T-helper 1 cell (primary cell): ENCODE measurements at regions not wholly inside any gene's neighbourhood (a gene's known extent, or its start where the extent isn't known, plus 50 kb on each side); places are given as distances from the start of the nearest gene placed in this dataset.
A peak's percentile ranks its signal among the peaks of the same experiment; 100 is the strongest.
"Not testable (repeated sequence)": the region's sequence is repeated elsewhere in the genome, so short reads cannot be mapped to it uniquely, and the experiment has no call there.

Experiments
- DNase-seq, 5 donors: peaks; one replicate each; pipeline ENCODE4 v3.0.0-alpha.2; 2012 to 2020

DNA sequence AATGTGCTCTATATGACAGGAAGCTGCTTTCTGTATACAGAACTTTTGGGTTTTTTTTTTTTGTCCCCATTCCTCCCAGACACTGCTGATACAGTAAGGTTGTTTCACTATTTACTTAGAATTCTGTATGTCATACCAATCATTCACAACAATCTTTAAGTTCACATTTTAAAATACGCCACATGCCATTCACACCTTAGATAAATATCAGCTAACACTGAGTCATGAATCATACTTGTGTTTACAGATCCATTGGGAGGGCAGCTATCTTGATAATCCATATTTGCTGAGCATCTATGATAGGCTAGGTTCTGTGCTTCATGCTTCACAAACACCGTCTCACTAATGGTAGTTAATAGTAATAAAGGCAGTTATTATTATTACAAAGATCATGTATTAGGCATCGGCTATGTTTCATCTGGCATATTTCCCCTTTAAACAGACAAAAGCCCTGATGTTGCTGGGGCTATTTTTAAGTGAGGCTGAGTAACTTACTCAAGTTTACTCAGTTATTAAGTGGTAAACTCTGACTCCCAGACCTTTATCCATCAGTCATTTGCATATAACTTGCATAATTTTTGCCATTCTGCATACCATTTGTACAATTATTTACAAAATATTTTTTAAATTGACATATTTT lies 152.2 kb upstream of the HMHB1 start:
- no peak for DNase-seq

DNA sequence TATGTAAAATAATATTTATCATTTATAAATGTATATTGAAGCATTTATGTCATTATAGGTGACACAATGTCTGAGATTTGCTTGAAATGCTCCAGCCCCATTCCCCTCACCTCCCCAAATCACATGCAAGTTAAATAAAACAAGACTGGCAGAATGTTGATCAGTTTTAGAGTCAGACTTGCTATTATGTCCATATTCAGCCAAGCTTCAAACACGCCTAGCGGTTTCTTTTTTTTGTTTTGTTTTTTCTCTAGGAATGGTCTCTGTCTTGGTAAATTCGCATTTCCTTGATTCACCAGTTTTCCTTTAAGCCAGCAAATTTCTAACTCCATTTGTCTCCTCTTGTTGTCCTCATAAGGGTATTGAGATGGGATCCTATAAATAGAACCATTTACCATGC lies 153.0 kb upstream of the HMHB1 start:
- DNase-seq, result no peak

DNA sequence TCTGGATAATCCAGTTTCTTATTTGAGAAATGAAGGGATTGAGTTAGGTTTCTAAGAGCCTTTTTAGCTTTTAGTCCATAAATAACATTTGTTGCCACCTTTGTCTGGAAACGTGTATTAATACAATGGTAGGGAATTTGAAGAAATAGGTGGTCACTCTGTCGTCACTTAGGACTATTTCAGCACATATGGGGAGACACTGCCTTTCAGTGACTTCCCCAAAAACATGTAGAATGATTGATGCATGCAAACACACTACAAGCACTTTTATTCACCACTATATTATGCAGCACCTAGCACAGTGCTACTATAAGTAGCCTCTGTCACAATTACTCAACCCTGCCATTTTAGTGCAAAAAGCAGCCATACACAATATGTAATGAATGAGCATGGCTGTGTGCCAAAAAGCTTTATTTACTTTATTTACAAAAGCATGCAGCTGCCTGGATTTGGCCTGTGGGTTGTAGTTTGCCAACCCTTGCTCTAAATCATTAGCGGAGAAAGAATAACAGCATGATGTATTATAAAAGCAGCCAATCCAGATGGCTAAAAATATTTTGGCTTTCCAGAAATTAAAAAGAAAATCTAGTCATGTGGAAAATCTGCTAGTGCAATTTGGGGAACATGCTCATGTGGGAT lies 154.2 kb upstream of the HMHB1 start:
- DNase-seq, result no peak

DNA sequence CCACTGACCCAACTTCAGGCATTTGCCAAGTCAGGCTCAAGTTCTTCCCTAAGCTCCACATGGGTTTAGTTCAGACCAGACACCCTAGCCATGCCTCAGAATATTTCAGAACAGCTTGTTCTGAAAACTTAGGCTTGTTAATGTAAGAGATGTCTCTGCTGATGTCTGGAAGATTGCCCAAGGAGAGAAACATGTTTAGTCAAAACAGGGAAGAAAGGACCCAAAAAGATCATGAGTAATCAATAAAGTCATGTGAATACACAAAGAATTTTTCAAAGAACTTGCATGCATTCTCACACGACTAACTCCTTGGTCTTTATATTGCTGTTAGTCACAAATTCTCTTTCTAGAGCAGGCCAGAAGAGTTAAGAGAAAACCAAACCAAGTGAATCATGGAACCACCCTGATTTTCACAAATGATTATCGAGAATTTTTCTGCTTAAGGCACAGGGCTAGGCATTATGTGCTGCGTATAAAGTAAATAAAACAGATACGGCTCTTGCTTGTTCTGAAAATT lies 158.1 kb upstream of the HMHB1 start:
- no peak for DNase-seq

DNA sequence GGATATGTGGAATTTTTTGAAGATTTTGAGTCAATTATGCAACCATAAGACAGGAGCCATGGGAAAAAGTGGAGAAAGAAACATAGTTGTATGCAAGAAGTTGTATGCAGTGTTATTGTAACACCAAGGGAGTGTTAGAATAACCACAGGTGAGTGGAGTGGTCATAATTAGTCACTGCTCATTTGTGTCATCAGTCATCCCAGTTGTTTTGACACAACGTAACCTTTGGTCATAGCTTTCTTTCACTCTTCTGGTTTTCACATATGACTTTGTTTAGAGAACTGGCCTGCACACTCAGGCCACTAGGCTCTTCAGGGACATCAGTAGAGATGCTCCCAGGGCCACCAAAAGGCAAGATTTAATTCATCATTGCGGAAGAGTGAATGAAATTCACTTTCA lies 158.7 kb upstream of the HMHB1 start:
- DNase-seq, result peak in 1 of 5 donors; percentile 40

DNA sequence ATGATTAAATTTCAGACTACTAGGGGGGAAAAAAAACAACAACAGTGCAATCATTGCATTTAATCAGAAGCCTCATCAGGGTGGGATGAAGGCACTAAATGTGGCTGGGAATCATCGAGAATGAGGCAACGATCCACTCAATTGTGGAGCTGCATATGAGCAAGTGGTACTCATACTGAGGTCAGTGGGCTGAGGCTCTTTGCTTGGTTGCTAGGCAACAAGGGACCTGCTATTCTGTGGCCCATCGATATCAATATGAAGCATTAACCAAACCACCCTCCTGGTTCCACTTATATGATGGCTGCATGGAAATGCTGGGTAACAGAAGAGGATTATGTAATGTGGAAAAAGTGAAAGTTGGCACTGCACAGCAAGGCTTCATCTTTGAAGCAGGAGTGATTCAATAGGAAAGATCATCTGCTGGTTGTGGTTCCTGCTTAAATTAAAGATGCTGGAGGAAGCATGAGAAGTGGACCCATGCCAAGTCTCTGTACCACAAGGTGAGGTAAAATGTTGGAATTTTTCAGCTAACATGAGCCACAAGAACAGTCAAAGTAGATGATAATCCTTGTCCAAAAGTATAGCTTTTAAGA lies 159.8 kb upstream of the HMHB1 start:
- peak in 1 of 5 donors; percentile 17 for DNase-seq

DNA sequence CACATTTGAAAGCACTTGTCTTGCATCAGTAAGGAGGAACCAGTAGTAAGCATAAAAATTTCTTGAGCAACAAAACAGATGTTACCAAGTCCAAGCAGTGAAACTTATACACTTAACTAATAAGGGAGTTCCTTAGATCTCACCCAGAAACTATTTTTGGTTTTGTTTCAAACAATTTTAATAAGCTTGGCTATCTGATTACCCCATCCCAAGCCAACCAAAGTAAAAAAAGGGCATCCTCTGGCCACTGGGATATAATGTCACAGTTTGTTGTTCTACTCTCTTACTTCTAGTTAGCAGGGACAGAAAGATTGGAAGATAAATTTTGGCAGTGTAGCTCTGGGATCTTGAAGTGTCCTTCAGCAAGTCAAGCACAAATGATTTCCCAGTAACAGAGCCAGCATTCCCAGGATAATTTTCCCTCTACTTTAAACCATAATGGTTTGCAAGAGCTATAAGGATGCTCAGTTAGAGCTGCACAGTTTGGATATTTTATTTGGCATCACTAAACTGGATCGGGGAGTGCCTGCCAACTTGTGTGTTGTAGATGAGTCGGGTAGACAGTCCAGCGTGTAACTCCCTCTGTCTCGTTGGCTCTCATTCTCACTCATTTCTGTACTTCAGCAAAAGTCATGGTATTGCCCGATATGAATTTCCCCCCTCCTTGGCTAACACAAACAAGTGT lies 161.9 kb upstream of the HMHB1 start:
- DNase-seq, result no peak

DNA sequence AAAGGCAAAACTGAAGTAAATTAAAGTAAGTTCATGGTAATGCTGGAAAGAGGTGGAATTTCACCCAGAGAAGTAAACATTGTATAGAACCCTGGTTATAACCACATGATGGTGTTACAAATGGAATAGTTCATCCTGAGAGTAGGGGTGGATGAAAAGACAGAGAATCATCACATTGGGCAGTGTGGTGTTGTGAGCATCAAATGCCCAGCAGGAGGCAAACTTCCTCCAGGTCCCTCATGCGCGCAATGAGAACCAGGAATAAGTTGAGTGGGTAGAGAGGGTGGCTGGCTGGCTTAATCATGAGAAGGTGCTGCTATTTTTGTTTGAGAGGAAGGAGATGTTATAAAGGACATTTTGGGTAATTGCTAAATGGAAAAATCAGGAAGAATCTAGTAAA lies 163.3 kb upstream of the HMHB1 start:
- DNase-seq, result no peak

DNA sequence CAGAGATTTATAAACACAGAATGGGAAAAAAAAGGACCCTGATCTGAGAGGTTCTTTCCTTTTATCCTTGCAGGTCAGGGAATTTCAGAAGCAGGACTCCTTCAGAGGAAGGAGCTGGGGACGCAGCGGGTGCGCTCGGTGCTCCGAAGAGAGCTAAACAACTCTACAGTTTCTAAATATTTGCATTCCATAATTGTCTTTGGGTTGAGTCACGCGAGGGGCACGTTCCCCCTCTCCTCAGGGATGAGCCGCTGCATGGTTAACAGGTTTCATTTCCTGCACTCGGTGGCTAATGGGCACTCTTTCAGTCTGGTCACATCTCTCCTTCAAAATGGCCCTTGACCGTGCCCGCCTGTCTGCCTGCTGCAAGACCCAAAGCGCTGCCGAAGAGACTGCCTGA lies 165.0 kb upstream of the HMHB1 start:
- DNase-seq, result no peak

DNA sequence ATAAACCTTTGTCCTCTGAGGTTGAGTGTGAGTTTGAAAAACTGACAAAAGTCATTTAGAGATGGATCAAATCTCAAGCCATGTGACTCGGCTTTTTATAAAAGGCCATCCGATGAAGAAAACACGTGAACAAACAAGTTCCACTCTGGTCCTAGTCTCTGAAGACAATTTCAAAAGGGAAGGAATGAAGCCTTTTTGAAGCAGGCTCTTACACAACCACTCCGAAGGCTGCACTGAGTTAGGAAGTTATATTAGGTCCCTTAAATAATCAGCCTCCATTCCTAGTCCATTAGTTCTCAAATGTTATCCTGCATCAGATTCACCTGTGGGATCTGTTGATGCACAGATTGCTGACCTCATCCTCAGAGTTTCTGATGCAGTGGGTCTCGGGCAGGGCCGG lies 166.6 kb upstream of the HMHB1 start:
- no peak for DNase-seq

DNA sequence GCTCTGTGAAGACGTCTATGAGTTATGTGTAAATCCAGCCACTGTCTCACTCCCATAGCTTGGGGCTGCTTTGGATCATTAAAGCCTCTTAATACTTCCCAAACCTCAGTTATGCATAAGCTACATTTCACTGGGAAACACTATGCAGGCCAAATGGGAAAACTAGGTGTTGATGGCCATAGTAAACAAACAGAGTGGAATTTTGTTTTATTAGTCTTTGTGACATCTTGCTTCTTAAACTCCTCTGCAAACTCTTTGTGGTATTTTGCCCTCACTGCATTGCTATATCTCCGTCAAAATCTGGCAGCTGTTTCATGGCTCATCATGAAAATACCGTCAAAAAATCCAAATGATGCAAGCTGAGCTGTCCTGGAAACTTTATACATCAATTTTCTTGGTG lies 167.2 kb upstream of the HMHB1 start:
- DNase-seq, result no peak

DNA sequence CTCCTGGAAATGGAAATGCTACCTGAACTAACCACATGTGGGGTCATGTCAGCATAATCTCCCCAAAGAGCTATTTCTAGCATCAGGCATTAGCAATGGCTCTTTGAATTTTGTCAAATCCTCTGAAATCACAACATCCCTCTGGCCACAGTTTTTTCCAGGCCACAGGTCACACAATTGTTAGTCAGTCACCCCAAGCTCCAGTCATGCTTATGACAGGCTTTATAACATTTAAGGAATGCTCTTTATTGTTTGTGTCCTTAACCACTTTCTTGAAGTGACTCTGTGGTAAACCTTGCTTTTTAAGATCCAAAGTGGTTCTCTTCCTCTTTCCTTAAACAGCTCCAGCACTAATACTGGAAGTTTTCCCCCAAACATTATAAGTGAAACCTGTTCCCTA lies 169.2 kb upstream of the HMHB1 start:
- DNase-seq, result no peak

DNA sequence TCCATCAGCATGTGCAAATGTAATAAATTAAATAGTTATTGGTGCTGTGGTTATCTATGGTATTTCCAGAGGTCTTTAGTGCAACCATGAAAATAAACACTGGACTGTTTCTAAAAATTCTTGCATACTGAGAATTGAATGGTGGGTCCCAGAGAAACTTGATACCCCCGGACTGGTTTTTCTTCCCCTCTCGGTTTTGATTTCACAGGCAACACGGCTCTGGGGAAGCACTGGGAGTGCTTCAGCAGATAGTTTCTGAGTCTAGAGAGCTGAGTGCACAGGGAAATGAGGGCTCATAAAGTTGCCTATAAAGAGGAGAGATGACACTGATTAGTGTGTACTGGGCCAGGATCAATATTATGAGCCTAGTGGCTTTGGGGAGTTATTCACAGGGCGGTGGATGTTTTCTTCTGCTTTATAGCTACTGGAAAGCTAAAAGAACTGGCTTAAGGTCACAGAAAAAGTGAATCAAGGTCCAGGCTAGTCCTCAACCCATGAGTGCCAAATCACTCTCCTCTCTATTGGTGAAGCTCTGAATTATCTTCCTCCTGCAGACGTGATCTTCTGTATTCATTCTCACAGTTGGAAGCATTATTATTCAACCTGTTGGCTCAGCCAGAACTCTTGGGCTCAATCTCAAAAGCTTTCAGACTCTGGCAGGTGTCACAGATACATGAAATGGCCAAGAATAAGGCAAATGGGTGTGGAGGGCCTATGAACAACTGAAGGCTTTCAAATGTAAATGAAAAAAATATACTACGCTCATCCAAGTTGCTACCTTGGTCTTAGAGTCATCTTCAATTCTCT lies 170.2 kb upstream of the HMHB1 start:
- DNase-seq, result no peak

DNA sequence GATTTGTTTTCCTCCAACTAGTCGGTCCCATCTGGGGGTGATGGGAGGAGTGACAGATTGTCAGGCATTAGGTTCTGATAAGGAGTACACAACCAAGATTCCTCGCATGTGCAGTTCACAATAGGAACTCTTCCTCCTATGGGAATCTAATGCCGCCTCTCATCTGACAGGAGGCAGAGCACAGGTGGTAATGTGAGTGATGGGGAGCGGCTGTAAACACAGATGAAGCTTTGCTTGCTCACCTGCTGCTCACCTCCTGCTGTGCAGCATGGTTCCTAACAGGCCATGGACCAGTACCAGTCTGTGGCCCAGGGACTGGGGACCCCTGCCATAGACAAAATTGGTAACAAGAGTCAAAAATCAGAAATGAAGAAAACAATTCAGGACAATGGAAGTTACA lies 173.3 kb upstream of the HMHB1 start:
- DNase-seq, result no peak

DNA sequence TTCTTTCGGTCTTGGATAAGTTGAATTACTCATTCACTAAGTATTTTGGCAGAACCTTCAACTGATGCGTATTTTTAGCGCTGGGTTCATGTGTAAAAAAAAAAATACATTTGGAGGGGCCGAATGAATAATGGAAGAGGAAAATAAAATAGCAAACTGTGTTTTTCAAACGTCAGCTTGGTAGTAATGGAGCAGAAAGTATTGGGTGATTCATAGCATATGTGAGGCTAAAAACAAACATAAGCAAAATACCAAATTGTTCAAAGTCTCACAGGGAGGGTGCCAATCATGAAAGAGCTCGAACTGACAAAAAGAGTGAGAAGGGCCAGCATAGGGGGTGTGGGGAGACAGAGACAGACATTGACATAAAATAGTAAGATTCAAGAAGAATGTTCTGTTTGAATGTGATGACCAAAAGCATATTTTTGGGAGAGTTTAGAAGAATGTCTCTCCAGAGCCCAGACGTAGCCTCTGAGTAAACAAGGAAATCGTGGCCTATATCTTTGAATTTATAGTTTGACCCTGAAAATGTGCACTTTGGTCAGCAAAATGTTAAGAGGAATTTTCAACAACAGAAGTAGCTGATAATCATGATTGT lies 174.9 kb upstream of the HMHB1 start:
- no peak for DNase-seq

DNA sequence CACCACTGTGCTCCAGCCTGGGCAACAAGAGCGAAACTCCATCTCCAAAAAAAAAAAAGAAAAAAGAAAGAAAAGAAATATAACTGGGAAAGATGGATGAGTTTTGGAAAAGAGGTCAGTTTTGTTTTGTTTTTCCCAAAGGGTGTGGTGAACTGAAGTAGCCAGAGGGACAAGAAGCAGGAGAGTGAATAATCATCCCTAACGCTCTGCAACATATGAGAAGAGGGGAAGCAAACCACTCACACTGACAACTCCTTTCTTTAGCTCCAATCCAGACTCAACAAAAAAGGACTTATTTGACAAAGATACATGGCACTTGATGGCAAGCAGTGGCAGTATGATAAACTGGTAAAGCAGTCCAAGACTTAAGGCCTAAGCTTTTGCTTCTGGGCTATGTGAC lies 176.1 kb upstream of the HMHB1 start:
- no peak for DNase-seq

DNA sequence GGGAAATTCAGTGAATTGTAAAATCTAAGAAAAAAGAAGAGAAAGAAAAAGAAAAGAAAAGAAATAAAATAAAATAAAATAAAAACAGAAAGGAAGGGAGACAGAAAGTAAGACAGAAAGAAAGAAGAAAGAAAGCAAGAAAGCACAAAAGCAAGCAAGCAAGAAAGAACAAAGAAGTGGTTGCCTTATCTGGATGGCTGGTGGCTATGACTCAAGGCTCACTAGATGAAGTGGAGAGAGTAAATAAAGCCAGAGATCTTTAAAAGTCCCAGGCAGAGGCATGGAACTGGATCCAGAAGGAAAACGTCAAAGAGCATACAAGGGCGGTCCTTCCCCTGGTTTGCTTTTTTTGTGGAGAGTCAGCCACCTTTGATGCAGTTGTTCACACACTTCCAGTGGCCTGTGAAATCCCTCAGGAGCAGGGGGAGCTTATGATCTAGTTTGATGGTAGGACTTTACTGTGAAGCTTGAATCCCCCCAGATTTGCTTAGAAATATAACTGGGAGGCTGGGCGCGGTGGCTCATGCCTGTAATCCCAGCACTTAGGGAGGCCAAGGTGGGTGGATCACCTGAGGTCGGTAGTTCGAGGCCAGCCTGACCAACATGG lies 176.7 kb upstream of the HMHB1 start:
- no peak for DNase-seq

DNA sequence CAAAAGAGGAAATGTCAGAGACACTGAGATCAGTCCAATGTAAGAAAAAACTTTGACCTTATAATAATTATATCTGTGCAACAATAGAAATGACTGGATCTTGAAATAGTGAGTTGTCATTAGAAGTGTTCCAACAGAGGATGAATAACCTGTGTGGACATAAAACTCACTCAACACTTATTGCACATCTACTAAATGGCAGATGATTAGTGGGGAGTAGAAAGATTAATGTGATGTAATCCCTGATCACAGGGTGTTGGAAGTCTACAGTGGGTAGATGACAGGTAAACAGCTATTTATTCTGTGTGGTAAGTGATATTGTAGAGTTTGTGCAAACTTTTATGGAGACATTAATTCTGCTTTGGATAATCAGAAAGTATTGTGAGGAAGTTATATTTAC lies 177.3 kb upstream of the HMHB1 start:
- DNase-seq, result no peak

DNA sequence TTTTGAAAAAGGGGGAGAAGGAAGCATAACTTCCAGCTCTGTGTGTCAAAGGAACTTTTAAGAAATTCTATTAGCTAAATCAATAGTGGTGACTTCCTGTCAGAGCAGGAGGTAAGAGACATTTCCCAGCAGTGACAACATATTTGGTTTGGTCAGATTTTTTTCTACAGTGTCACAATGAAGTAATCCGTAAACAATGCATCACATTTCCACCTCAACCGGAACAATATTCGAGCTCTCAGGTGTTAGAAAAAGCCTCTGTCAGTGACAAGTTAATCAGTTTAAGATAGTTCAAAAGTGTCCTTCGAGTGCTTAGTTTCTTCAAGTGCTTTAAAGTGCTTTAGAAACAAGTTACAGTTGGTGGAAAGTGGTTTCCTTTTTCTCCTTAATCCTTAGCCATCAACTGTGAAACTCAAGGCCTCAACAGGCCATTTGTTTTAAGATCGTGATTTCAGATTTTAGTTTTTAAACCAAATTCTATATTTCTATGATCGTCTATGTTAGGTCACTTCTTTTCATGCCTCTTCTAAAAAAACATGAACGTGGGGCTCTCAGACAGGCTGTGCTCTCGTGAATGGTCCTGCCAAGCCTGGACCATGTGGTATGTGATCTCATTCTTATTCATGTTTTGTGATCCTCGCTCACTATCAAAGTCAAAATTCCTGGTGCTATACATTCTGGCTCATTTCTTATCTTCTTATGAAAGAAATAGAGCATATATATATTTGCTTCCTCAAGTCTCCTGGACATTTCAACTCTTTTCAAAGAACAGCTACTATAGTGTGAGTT lies 181.9 kb upstream of the HMHB1 start:
- peak in 1 of 5 donors; percentile 38 for DNase-seq

DNA sequence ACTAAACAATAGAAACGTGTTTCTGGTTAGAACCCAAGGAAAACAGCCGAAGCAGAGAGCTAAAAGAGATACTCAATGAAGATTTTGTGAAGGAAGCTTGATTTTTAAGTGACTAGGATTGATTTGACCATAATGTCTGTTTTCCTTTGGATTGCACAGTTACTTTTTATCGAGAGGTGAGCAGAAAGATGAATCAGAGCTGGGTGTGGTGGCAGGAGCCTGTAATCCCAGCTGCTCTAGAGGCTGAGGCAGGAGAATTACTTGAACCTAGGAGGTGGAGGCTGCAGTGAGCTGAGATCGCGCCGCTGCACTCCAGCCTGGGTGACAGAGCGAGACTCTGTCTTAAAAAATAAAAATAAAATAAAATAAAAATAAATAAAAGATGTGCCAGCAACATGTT lies 186.9 kb upstream of the HMHB1 start:
- DNase-seq, result not testable (repeated sequence)

DNA sequence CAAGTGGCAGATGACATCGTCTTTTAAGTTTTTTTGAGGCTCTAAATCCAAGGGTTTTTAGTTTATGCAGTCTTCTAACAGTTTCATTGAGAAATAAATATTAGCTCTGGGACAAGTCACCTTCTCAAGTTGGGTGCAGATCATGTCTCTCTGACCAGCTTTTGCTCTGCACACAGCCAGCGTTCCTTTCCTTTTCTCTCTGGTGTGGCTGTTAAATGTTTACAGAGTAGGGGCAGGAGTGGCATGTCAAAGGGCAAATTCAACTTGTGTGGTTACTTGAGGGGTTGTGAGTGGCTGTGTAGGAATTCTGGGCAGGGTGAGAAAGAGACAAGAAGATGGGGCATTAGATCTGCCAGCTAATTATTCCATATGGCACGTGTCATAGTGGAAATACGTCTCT lies 187.5 kb upstream of the HMHB1 start:
- DNase-seq, result no peak
